WERI-Rb-1 (cell line): ENCODE measurements at regions not wholly inside any gene's neighbourhood (a gene's known extent, or its start where the extent isn't known, plus 50 kb on each side); places are given as distances from the start of the nearest gene placed in this dataset.

Experiments
- DNase-seq: peaks from one replicate; pipeline ENCODE4 v3.0.0-alpha.2; 2020
- H3K27ac ChIP-seq: fragments of 250-450 bp; sonication (Bioruptor Pico); 2 replicates; pipeline ENCODE4 v1.5.1; 2020; ENCODE audit warnings: mild to moderate bottlenecking, moderate library complexity
- H3K27me3 ChIP-seq: fragments of 250-450 bp; sonication (Bioruptor Pico); 2 replicates; pipeline ENCODE4 v1.5.1; 2021; ENCODE audit warnings: mild to moderate bottlenecking, low read depth, moderate library complexity; ENCODE audit not compliant: insufficient read depth, severe bottlenecking
- H3K36me3 ChIP-seq: fragments of 250-450 bp; sonication (Bioruptor Pico); 2 replicates; pipeline ENCODE4 v1.5.1; 2020; ENCODE audit warnings: mild to moderate bottlenecking, moderate library complexity
- H3K4me3 ChIP-seq: 2 replicates; pipeline ENCODE4 v1.5.1; 2011; ENCODE audit warnings: low read depth, mild to moderate bottlenecking, control low read depth, low read length
- H3K9me3 ChIP-seq: fragments of 250-450 bp; sonication (Bioruptor Pico); 2 replicates; pipeline ENCODE4 v1.5.1; 2021; ENCODE audit warnings: mild to moderate bottlenecking, moderate library complexity; ENCODE audit not compliant: severe bottlenecking
- TF ChIP-seq, protein P1 (sequence below): IDR thresholded peaks from 2 replicates; pipeline ENCODE4 v1.5.1; 2011; ENCODE audit warnings: low read depth, mild to moderate bottlenecking, control low read depth, inconsistent platforms, low read length

- H3K36me3 ChIP-seq, result no peaks in the 10 kb centered on the region
- no peak overlapping the region for H3K27ac ChIP-seq
- H3K9me3 ChIP-seq, result no peaks in the 10 kb centered on the region
- H3K27me3 ChIP-seq, result no peaks in the 10 kb centered on the region
- DNase-seq, result no peak
- TF ChIP-seq, protein P1, sequence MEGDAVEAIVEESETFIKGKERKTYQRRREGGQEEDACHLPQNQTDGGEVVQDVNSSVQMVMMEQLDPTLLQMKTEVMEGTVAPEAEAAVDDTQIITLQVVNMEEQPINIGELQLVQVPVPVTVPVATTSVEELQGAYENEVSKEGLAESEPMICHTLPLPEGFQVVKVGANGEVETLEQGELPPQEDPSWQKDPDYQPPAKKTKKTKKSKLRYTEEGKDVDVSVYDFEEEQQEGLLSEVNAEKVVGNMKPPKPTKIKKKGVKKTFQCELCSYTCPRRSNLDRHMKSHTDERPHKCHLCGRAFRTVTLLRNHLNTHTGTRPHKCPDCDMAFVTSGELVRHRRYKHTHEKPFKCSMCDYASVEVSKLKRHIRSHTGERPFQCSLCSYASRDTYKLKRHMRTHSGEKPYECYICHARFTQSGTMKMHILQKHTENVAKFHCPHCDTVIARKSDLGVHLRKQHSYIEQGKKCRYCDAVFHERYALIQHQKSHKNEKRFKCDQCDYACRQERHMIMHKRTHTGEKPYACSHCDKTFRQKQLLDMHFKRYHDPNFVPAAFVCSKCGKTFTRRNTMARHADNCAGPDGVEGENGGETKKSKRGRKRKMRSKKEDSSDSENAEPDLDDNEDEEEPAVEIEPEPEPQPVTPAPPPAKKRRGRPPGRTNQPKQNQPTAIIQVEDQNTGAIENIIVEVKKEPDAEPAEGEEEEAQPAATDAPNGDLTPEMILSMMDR, result no peak
- H3K4me3 ChIP-seq, result no peak overlapping the region
Observed at GRCh38 chr5:141753971-141754713, 72.1 kb upstream of the ARAP3 start.

DNA sequence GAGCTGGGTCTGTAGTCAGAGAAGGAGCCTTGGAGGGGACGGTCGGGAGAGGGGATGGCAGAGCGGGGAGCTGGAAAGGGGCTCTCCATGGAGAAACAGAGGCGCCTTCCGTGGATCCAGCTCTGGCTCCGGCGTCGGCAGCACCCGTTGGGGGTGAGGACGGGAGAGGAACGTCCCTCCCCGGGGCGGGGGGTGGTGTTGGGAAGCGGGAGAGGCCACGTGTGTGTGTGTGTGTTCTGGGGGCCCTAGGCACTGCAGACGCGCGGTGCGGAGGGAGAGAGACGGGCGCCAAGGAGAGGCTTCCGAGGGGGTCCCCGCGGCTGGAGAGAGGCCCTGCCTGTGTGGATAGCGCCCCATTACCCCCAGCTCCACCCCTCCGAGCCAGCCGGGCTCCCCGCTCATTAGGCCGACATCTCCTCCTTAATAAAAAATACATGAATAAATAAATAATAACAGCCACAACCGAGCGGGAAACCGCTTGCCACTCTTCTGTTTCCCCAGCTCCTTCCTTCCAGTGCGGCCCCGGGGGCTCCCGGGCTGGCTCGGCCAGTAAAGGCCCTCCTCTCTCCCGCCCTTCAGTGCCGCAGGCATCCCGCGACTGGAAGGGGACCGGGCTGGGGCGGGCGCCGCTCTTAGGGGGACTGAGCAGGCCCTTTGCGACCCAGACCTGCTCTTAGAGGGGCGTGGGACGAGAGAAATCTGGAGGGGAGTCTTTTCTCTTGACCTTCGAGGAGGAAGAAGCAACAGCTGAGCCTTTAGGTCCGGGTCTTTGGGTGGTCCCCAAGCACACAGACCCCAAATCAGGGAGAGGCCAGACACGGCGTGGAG, 71.3 kb upstream of the ARAP3 start:
- Histone ChIP-seq H3K4me3 (no peak overlapping the region), H3K27me3 (no peaks in the 10 kb centered on the region)
- TF ChIP-seq, protein P1, result no peak

GRCh38 chr5:141747152-141748141, 65.4 kb upstream of the ARAP3 start:
- Histone ChIP-seq H3K36me3 (no peaks in the 10 kb centered on the region), H3K27ac (no peak overlapping the region), H3K9me3 (no peaks in the 10 kb centered on the region), H3K4me3 (no peak overlapping the region), H3K27me3 (no peaks in the 10 kb centered on the region)
- peak; percentile 97 for DNase-seq
- TF ChIP-seq, protein P1, result no peak

More for the DNA sequence above, 71.3 kb upstream of the ARAP3 start:
- Histone ChIP-seq H3K36me3 (no peaks in the 10 kb centered on the region), H3K27ac (no peak overlapping the region), H3K9me3 (no peaks in the 10 kb centered on the region)
- DNase-seq, result no peak

GRCh38 chr5:141746395-141746794, 64.4 kb upstream of the ARAP3 start:
- H3K27ac ChIP-seq, result no peak overlapping the region
- H3K9me3 ChIP-seq, result no peaks in the 10 kb centered on the region
- no peaks in the 10 kb centered on the region for H3K36me3 ChIP-seq
- TF ChIP-seq, protein P1, result no peak
- H3K27me3 ChIP-seq, result no peaks in the 10 kb centered on the region
- no peak overlapping the region for H3K4me3 ChIP-seq
- no peak for DNase-seq

DNA sequence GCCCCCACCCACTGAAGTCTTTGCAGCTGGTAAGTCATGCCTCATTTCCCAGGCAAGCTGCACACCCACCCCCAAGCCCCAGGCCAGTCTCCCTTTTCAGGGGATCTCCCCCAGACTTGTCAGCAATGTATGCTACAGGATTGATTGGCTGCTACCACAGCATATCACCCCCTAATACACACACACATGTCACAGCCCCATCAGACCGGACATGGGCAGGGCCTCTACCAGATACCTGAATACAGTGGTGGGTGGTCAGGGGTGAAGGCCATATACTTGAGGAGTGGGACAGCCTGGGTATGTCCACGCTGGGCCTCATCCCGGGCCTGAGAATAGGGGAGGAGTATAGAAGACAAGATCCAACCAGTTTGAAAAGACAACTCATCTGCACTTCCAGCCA, 63.4 kb upstream of the ARAP3 start:
- Histone ChIP-seq H3K27me3 (no peaks in the 10 kb centered on the region), H3K36me3 (no peaks in the 10 kb centered on the region), H3K27ac (no peak overlapping the region), H3K9me3 (no peaks in the 10 kb centered on the region), H3K4me3 (no peak overlapping the region)
- TF ChIP-seq, protein P1, result no peak
- no peak for DNase-seq
